Breast epithelium (tissue), 4 donors: ENCODE measurements at regions not wholly inside any gene's neighbourhood (a gene's known extent, or its start where the extent isn't known, plus 50 kb on each side); places are given as distances from the start of the nearest gene placed in this dataset.
A peak's percentile ranks its signal among the peaks of the same experiment; 100 is the strongest.

Experiments used
- DNase-seq, 2 donors: peaks; one replicate each; pipeline ENCODE4 v3.0.0-alpha.2; 2019; ENCODE audit warnings: low spot score in 2 of 2
- H3K27ac ChIP-seq, 2 donors: fragments of 200-600 bp; sonication (generic) in 1 of 2; one replicate each; pipeline ENCODE4 v1.5.1; 2016 to 2019; ENCODE audit warnings: mild to moderate bottlenecking in 1 of 2
- H3K27me3 ChIP-seq, 2 donors: fragments of 200-600 bp; sonication (generic) in 1 of 2; one replicate each; pipeline versions ENCODE4 v1.5.1 to v1.6.0; 2017 to 2019; ENCODE audit warnings: control low read depth in 1 of 2, mild to moderate bottlenecking in 1 of 2
- H3K36me3 ChIP-seq: fragments of 200-600 bp; one replicate; pipeline ENCODE4 v1.5.1; 2019
- H3K4me1 ChIP-seq, 2 donors: fragments of 200-600 bp; sonication (generic); one replicate each; pipeline ENCODE4 v1.5.1; 2016 to 2019; ENCODE audit warnings: control low read depth in 1 of 2
- H3K4me3 ChIP-seq, 3 donors: fragments of 200-600 bp; sonication (generic); 1 replicate in 2 of 3; 2 replicates in 1 of 3; pipeline ENCODE4 v1.5.1; 2016 to 2019; ENCODE audit warnings: mild to moderate bottlenecking in 3 of 3, moderate library complexity in 2 of 3
- H3K9me3 ChIP-seq, 2 donors: fragments of 200-600 bp; sonication (generic) in 1 of 2; one replicate each; pipeline ENCODE4 v1.5.1; 2016 to 2019; ENCODE audit warnings: control low read depth in 1 of 2
- POLR2A ChIP-seq: fragments of 450-650 bp; IDR thresholded peaks from one replicate; pipeline ENCODE4 v1.6.1; 2016; ENCODE audit warnings: antibody characterized with exemption, mild to moderate bottlenecking, moderate library complexity
- POLR2AphosphoS5 ChIP-seq, 3 donors: sonication (generic); formaldehyde crosslinking; IDR thresholded peaks; one replicate each; pipeline ENCODE4 v1.6.1; 2017; ENCODE audit warnings: antibody characterized with exemption in 3 of 3
- intact Hi-C: fragments of 100-400 bp; cut with DNase I; formaldehyde crosslinking; loops from one replicate; pipeline ENCODE4 v1.15.1; 2023; ENCODE audit warnings: low total_unique reads
- TF ChIP-seq, protein P1 (sequence below), 3 donors: fragments of 450-650 bp; IDR thresholded peaks; one replicate each; pipeline ENCODE4 v1.5.1; 2016 to 2017; ENCODE audit warnings: antibody characterized with exemption in 3 of 3, mild to moderate bottlenecking in 3 of 3, moderate library complexity in 3 of 3

DNA sequence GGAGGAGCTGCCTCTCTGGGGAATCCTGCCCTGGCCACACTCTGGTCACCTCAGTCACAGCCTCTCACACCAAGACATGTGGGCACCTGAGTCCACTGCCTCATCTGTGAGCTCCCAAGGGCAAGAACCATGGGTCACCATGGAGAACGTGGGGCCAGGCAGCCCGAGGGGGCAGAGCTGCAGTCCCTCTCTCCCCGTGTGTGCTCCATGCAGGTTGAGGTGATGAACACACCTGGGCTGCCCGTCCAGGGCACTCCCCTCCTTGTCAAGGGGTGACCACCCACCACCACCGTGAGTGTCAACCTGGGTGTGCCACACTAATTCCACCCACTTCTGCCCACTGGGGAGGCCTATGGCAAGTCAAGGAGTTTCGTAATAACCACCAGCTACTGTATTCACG lies 159.6 kb upstream of the RAB6C start:
- H3K9me3 ChIP-seq: peaks cover 5 to 14% of the 10 kb centered on the region in 2 donors
- intact Hi-C loops: no loop called here
- TF ChIP-seq, protein P1, sequence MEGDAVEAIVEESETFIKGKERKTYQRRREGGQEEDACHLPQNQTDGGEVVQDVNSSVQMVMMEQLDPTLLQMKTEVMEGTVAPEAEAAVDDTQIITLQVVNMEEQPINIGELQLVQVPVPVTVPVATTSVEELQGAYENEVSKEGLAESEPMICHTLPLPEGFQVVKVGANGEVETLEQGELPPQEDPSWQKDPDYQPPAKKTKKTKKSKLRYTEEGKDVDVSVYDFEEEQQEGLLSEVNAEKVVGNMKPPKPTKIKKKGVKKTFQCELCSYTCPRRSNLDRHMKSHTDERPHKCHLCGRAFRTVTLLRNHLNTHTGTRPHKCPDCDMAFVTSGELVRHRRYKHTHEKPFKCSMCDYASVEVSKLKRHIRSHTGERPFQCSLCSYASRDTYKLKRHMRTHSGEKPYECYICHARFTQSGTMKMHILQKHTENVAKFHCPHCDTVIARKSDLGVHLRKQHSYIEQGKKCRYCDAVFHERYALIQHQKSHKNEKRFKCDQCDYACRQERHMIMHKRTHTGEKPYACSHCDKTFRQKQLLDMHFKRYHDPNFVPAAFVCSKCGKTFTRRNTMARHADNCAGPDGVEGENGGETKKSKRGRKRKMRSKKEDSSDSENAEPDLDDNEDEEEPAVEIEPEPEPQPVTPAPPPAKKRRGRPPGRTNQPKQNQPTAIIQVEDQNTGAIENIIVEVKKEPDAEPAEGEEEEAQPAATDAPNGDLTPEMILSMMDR (IDR thresholded peaks at IDR 0.05): no peak
- TF ChIP-seq POLR2A (no peak), POLR2AphosphoS5 (IDR thresholded peaks at IDR 0.05) (no peak)
- DNase-seq: no peak
- H3K27me3 ChIP-seq: no peaks in the 10 kb centered on the region
- H3K36me3 ChIP-seq: no peaks in the 10 kb centered on the region
- H3K4me1 ChIP-seq: no peaks in the 10 kb centered on the region
- no peak overlapping the region for H3K27ac ChIP-seq
- no peak overlapping the region for H3K4me3 ChIP-seq

DNA sequence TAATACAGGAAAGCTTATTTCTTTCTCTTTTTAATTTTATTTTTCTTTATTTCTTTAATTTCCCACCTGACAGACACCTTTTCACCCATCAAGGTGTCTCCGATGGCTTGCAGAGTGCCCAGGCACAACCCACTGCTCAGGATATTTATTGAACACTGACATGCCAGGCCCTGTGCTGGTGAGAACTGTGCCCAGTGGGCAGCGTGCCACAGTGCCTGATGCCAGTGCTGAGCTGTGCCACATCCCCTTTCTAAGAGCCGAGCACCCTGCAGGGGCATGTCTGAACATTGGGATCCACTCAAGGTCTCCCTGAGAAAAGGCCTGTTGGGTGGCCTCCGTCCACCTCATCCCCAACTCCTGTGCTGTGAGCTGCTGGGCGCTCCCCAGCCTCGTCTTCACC lies 158.6 kb upstream of the RAB6C start:
- H3K27me3 ChIP-seq: no peaks in the 10 kb centered on the region
- H3K9me3 ChIP-seq: peaks cover 0 to 4% of the 10 kb centered on the region in 2 donors
- TF ChIP-seq, protein P1 (IDR thresholded peaks at IDR 0.05): no peak
- TF ChIP-seq POLR2A (no peak), POLR2AphosphoS5 (IDR thresholded peaks at IDR 0.05) (no peak)
- intact Hi-C loops: no loop called here
- H3K4me3 ChIP-seq: no peak overlapping the region
- no peaks in the 10 kb centered on the region for H3K36me3 ChIP-seq
- H3K4me1 ChIP-seq: no peaks in the 10 kb centered on the region
- DNase-seq: peak in 1 of 2 donors; percentile 26
- no peak overlapping the region for H3K27ac ChIP-seq

DNA sequence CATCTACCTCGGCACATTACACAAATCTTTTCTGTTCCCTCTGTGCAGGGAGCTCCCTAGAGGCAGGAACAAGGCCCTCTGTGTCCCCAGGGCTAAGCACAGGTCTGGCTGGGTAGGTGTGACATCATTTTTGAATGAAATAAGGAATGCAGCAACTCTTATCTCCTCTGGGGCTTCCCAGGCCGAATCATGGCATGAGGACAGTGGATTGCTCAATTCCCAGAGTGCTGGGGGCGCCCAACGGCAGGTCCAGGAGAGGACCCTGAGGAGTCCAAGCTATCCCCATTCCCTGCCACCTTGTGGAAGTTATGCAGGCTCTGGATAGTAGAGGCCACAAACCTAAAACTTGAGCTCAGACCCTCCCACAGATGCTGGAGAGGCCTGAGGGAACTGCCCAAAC lies 158.0 kb upstream of the RAB6C start:
- no peak for DNase-seq
- no peak overlapping the region for H3K27ac ChIP-seq
- H3K4me3 ChIP-seq: no peak overlapping the region
- H3K27me3 ChIP-seq: no peaks in the 10 kb centered on the region
- H3K36me3 ChIP-seq: no peaks in the 10 kb centered on the region
- H3K9me3 ChIP-seq: no peaks in the 10 kb centered on the region
- intact Hi-C loops: no loop called here
- TF ChIP-seq POLR2A (no peak), POLR2AphosphoS5 (IDR thresholded peaks at IDR 0.05) (no peak)
- TF ChIP-seq, protein P1 (IDR thresholded peaks at IDR 0.05): no peak
- H3K4me1 ChIP-seq: no peaks in the 10 kb centered on the region

DNA sequence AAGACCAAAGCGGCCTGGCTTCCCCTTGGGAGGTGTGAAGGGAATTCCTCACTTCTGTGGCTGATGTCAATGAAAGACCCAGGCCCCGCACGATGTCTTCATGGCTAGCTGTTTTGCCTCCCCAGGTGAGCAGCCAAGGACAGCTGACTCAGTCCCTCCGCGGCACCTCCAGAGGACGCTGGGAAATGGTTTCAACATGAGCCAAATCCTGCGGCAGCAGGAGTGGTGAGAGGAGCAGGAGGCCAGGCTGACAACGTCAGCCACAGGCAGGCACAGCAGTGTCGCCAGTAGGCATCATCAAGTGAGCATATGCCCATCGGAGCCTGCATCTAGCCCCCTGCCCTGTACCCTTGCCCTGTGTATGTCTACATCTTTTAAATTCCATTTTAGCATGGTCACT lies 156.4 kb upstream of the RAB6C start:
- Histone ChIP-seq H3K27ac (no peak overlapping the region), H3K9me3 (no peaks in the 10 kb centered on the region), H3K4me3 (no peak overlapping the region), H3K4me1 (no peaks in the 10 kb centered on the region), H3K27me3 (no peaks in the 10 kb centered on the region), H3K36me3 (no peaks in the 10 kb centered on the region)
- no peak for DNase-seq
- intact Hi-C loops: no loop called here
- TF ChIP-seq, protein P1 (IDR thresholded peaks at IDR 0.05): no peak
- TF ChIP-seq POLR2AphosphoS5 (IDR thresholded peaks at IDR 0.05): no peak
- TF ChIP-seq POLR2A: no peak

DNA sequence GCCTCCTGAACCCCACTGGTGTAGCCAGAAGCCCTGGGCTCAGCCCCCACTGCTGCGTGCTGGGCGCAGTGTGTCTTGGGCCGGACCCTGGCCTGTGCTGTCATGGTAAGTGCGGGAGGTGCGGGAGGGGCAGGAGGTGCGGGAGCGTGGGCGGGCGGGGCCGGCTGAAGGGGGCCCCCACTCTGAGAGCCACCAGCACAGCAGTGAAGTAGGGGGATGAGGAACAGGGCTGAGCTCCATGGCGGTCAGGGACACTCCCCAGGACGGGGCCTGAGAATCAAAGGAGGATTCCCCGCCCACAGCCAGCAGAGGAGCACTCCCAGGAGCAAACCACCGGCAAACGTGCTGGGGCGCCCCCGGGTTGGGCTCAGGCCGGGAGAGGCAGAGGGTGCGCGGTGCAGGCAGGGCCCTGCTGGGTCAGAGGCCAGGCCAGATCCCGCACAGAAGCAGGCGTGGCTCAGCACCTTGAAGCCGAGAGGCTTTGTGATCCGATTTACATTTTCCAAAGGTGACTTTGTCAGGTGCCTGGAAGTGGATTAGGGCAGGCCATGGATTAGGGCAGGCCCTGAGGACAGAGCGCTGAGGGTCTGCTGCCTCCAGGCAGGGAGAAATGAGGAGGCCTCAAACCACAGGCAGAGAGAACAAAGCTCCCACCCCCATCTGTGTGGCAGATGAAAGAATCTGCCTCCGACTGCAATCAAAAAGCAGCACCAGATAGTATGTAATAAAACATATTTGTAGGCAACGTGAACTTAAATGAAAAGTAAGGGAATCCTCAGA lies 152.0 kb upstream of the RAB6C start:
- Histone ChIP-seq H3K4me1 (no peaks in the 10 kb centered on the region), H3K9me3 (peaks cover 9 to 22% of the 10 kb centered on the region in 2 donors), H3K36me3 (no peaks in the 10 kb centered on the region), H3K4me3 (no peak overlapping the region), H3K27ac (no peak overlapping the region), H3K27me3 (no peaks in the 10 kb centered on the region)
- no peak for DNase-seq
- TF ChIP-seq POLR2A (no peak), POLR2AphosphoS5 (IDR thresholded peaks at IDR 0.05) (no peak)
- TF ChIP-seq, protein P1 (IDR thresholded peaks at IDR 0.05): no peak
- intact Hi-C loops: no loop called here
